SHP77 (cell line): ENCODE measurements at regions not wholly inside any gene's neighbourhood (a gene's known extent, or its start where the extent isn't known, plus 50 kb on each side); places are given as distances from the start of the nearest gene placed in this dataset.

ENCODE experiments used
- DNase-seq, 2 experiments: peaks; one replicate each; lab custom pipeline; 2025; lab: John Stamatoyannopoulos, UW

- no peak for DNase-seq
Measured at GRCh38 chr2:196399096-196399495, 227.7 kb upstream of the STK17B start.

GRCh38 chr2:196399722-196400691 is 228.6 kb upstream of the STK17B start:
- DNase-seq = no peak

GRCh38 chr2:196403471-196403870 is 232.1 kb upstream of the STK17B start:
- DNase-seq = no peak

GRCh38 chr2:196404276-196404675 is 232.9 kb upstream of the STK17B start:
- DNase-seq = no peak

GRCh38 chr2:196407675-196408264 is 231.7 kb upstream of the CCDC150 start:
- DNase-seq = no peak

- DNase-seq = no peak
Measured at GRCh38 chr2:196409376-196409775, 230.1 kb upstream of the CCDC150 start.

GRCh38 chr2:196410008-196410407 is 229.5 kb upstream of the CCDC150 start:
- no peak for DNase-seq

GRCh38 chr2:196413821-196414274 is 225.7 kb upstream of the CCDC150 start:
- DNase-seq = no peak

GRCh38 chr2:196415384-196415783 is 224.1 kb upstream of the CCDC150 start:
- no peak for DNase-seq

GRCh38 chr2:196420143-196420542 is 219.4 kb upstream of the CCDC150 start:
- no peak for DNase-seq

- no peak for DNase-seq
Measured at GRCh38 chr2:196421880-196422279, 217.6 kb upstream of the CCDC150 start.

- no peak for DNase-seq
Measured at GRCh38 chr2:196422361-196422760, 217.2 kb upstream of the CCDC150 start.

GRCh38 chr2:196426122-196426521 is 213.4 kb upstream of the CCDC150 start:
- no peak for DNase-seq

GRCh38 chr2:196427986-196428634 is 211.4 kb upstream of the CCDC150 start:
- DNase-seq = no peak

GRCh38 chr2:196431076-196431475 is 208.4 kb upstream of the CCDC150 start:
- no peak for DNase-seq

GRCh38 chr2:196431957-196432356 is 207.6 kb upstream of the CCDC150 start:
- peak in 1 of 2 experiments; percentile 35 for DNase-seq

- no peak for DNase-seq
Measured at GRCh38 chr2:196433116-196433515, 206.4 kb upstream of the CCDC150 start.

- DNase-seq = no peak
Measured at GRCh38 chr2:196434217-196434616, 205.3 kb upstream of the CCDC150 start.

- no peak for DNase-seq
Measured at GRCh38 chr2:196435189-196435588, 204.3 kb upstream of the CCDC150 start.

- no peak for DNase-seq
Measured at GRCh38 chr2:196437626-196438025, 201.9 kb upstream of the CCDC150 start.

- DNase-seq = no peak
Measured at GRCh38 chr2:196439760-196440159, 199.8 kb upstream of the CCDC150 start.

- DNase-seq = no peak
Measured at GRCh38 chr2:196440413-196440812, 199.1 kb upstream of the CCDC150 start.

- DNase-seq = no peak
Measured at GRCh38 chr2:196441527-196441926, 198.0 kb upstream of the CCDC150 start.
